SK-N-SH treated with all-trans-retinoic acid at 6 μM for 48 hours (cell line): ENCODE measurements at regions not wholly inside any gene's neighbourhood (a gene's known extent, or its start where the extent isn't known, plus 50 kb on each side); places are given as distances from the start of the nearest gene placed in this dataset.
A peak's percentile ranks its signal among the peaks of the same experiment; 100 is the strongest.

Experiments
- ATAC-seq: fragments of 200-7000 bp; cut with Tn5 transposase; 3 replicates; pipeline ENCODE4 v1.9.1; 2020; ENCODE audit warnings: mild to moderate bottlenecking, moderate library complexity
- ARNTL ChIP-seq: fragments of 450-650 bp; formaldehyde crosslinking; IDR thresholded peaks from 2 replicates; pipeline ENCODE4 v1.5.0; 2020; ENCODE audit warnings: low read depth, mild to moderate bottlenecking, moderate library complexity, borderline replicate concordance
- BACH2 ChIP-seq: fragments of 250-450 bp; sonication (Bioruptor Pico); IDR thresholded peaks from 2 replicates; pipeline ENCODE4 v1.9.0; 2021; ENCODE audit warnings: mild to moderate bottlenecking, borderline replicate concordance
- CSDC2 ChIP-seq: fragments of 250-450 bp; sonication (Bioruptor Pico); IDR thresholded peaks from 2 replicates; pipeline ENCODE4 v1.5.0; 2020; ENCODE audit warnings: mild to moderate bottlenecking, moderate library complexity
- CSRNP3 ChIP-seq: fragments of 250-450 bp; sonication (Bioruptor Pico); IDR thresholded peaks from 2 replicates; pipeline ENCODE4 v1.5.1; 2021; ENCODE audit warnings: mild to moderate bottlenecking, moderate library complexity
- GLIS3 ChIP-seq: fragments of 250-450 bp; sonication (Bioruptor Pico); IDR thresholded peaks from 2 replicates; pipeline ENCODE4 v1.5.0; 2020; ENCODE audit warnings: mild to moderate bottlenecking, moderate library complexity
- ISL1 ChIP-seq: fragments of 250-450 bp; sonication (Bioruptor Pico); IDR thresholded peaks from 2 replicates; pipeline ENCODE4 v2.1.2; 2022; ENCODE audit warnings: mild to moderate bottlenecking, moderate library complexity
- OSR1 ChIP-seq: fragments of 250-450 bp; sonication (Bioruptor Pico); IDR thresholded peaks from 2 replicates; pipeline ENCODE4 v1.8.0; 2022; ENCODE audit warnings: moderate library complexity, mild to moderate bottlenecking, inconsistent platforms
- PATZ1 ChIP-seq: fragments of 250-450 bp; sonication (Bioruptor Pico); IDR thresholded peaks from 2 replicates; pipeline ENCODE4 v1.8.0; 2020; ENCODE audit warnings: mild to moderate bottlenecking, moderate library complexity, borderline replicate concordance
- POU6F1 ChIP-seq: fragments of 250-450 bp; sonication (Bioruptor Pico); IDR thresholded peaks from 2 replicates; pipeline ENCODE4 v1.8.0; 2021; ENCODE audit warnings: low read depth, mild to moderate bottlenecking, moderate library complexity, borderline replicate concordance
- PPARA ChIP-seq: fragments of 250-450 bp; sonication (Bioruptor Pico); IDR thresholded peaks from 2 replicates; pipeline ENCODE4 v1.5.0; 2020; ENCODE audit warnings: mild to moderate bottlenecking, borderline replicate concordance
- SNAI2 ChIP-seq: fragments of 250-450 bp; sonication (Bioruptor Pico); IDR thresholded peaks from 2 replicates; pipeline ENCODE4 v1.5.0; 2020; ENCODE audit warnings: mild to moderate bottlenecking, moderate library complexity
- TCF4 ChIP-seq: fragments of 250-450 bp; sonication (Bioruptor Pico); IDR thresholded peaks from 2 replicates; pipeline ENCODE4 v1.8.0; 2021; ENCODE audit warnings: mild to moderate bottlenecking, moderate library complexity, borderline replicate concordance
- TOX ChIP-seq: fragments of 250-450 bp; sonication (Bioruptor Pico); IDR thresholded peaks from 2 replicates; pipeline ENCODE4 v1.8.0; 2021; ENCODE audit warnings: mild to moderate bottlenecking, moderate library complexity, borderline replicate concordance
- TSHZ2 ChIP-seq: fragments of 250-450 bp; sonication (Bioruptor Pico); IDR thresholded peaks from 2 replicates; pipeline ENCODE4 v1.5.0; 2020; ENCODE audit warnings: mild to moderate bottlenecking, moderate library complexity
- ZC3H10 ChIP-seq: fragments of 250-450 bp; sonication (Bioruptor Pico); IDR thresholded peaks from 2 replicates; pipeline ENCODE4 v1.5.1; 2021; ENCODE audit warnings: mild to moderate bottlenecking, moderate library complexity
- ZFP3 ChIP-seq: fragments of 250-450 bp; sonication (Bioruptor Pico); IDR thresholded peaks from 2 replicates; pipeline ENCODE4 v1.5.0; 2020; ENCODE audit warnings: mild to moderate bottlenecking, moderate library complexity
- ZFP30 ChIP-seq: fragments of 450-650 bp; formaldehyde crosslinking; IDR thresholded peaks from 2 replicates; pipeline ENCODE4 v1.5.0; 2022; ENCODE audit warnings: mild to moderate bottlenecking, moderate library complexity
- ZNF565 ChIP-seq: fragments of 450-650 bp; formaldehyde crosslinking; conservative IDR thresholded peaks from 2 replicates; pipeline ENCODE4 v1.5.0; 2020; ENCODE audit warnings: low read depth, mild to moderate bottlenecking, moderate library complexity
- ZNF70 ChIP-seq: fragments of 450-650 bp; formaldehyde crosslinking; IDR thresholded peaks from 2 replicates; pipeline ENCODE4 v1.5.0; 2020; ENCODE audit warnings: mild to moderate bottlenecking, moderate library complexity
- ZNF8 ChIP-seq: fragments of 450-650 bp; formaldehyde crosslinking; IDR thresholded peaks from 2 replicates; pipeline ENCODE4 v1.5.0; 2020; ENCODE audit warnings: mild to moderate bottlenecking, moderate library complexity

- no peak for ATAC-seq
- no peak for TF ChIP-seq CSRNP3
- TF ChIP-seq OSR1 (CRISPR knock-in tag), result no peak
- no peak for TF ChIP-seq ZFP30 (CRISPR knock-in tag)
- no peak for TF ChIP-seq PPARA
- no peak for TF ChIP-seq ZFP3 (CRISPR knock-in tag)
- TF ChIP-seq ZNF70, result no peak
- no peak for TF ChIP-seq ZNF8 (CRISPR knock-in tag)
- no peak for TF ChIP-seq POU6F1 (CRISPR knock-in tag)
- TF ChIP-seq TCF4 (CRISPR knock-in tag), result no peak
- no peak for TF ChIP-seq BACH2 (CRISPR knock-in tag)
- no peak for TF ChIP-seq ZC3H10
- TF ChIP-seq CSDC2 (CRISPR knock-in tag), result no peak
- TF ChIP-seq ISL1 (CRISPR knock-in tag), result no peak
- TF ChIP-seq SNAI2 (CRISPR knock-in tag), result no peak
These were observed 62.8 kb downstream of the SHOC1 start for GRCh38 chr9:111731928-111732327.

- TF ChIP-seq TOX (CRISPR knock-in tag) (no peak), POU6F1 (CRISPR knock-in tag) (no peak), TCF4 (CRISPR knock-in tag) (no peak), ISL1 (CRISPR knock-in tag) (peak; percentile 73; the same call in 1 of the 2 replicates)
- ATAC-seq, result no peak
These were observed 63.7 kb downstream of the SHOC1 start for GRCh38 chr9:111730937-111731567.

- TF ChIP-seq PATZ1 (CRISPR knock-in tag), result peak; percentile 44; the same call in 1 of the 2 replicates
- TF ChIP-seq ISL1 (CRISPR knock-in tag), result peak; percentile 84
- TF ChIP-seq ARNTL (CRISPR knock-in tag), result no peak
- peak; percentile 64 for ATAC-seq
These were observed 65.9 kb downstream of the SHOC1 start for GRCh38 chr9:111728617-111729366.

GRCh38 chr9:111728143-111728542, 66.6 kb downstream of the SHOC1 start:
- no peak for ATAC-seq
- TF ChIP-seq CSDC2 (CRISPR knock-in tag), result no peak
- TF ChIP-seq PPARA, result no peak
- no peak for TF ChIP-seq ZNF8 (CRISPR knock-in tag)
- TF ChIP-seq GLIS3 (CRISPR knock-in tag), result no peak
- TF ChIP-seq ZNF70, result no peak
- no peak for TF ChIP-seq BACH2 (CRISPR knock-in tag)
- TF ChIP-seq CSRNP3, result no peak
- TF ChIP-seq SNAI2 (CRISPR knock-in tag), result no peak
- no peak for TF ChIP-seq ISL1 (CRISPR knock-in tag)
- TF ChIP-seq ZFP30 (CRISPR knock-in tag), result no peak
- TF ChIP-seq ARNTL (CRISPR knock-in tag), result no peak
- TF ChIP-seq ZNF565, result no peak
- no peak for TF ChIP-seq TSHZ2
- TF ChIP-seq TOX (CRISPR knock-in tag), result no peak
- no peak for TF ChIP-seq PATZ1 (CRISPR knock-in tag)
- TF ChIP-seq ZC3H10, result no peak
